ENCODE measurements at regions not wholly inside any gene's neighbourhood (a gene's known extent, or its start where the extent isn't known, plus 50 kb on each side); places are given as distances from the start of the nearest gene placed in this dataset.

DNA sequence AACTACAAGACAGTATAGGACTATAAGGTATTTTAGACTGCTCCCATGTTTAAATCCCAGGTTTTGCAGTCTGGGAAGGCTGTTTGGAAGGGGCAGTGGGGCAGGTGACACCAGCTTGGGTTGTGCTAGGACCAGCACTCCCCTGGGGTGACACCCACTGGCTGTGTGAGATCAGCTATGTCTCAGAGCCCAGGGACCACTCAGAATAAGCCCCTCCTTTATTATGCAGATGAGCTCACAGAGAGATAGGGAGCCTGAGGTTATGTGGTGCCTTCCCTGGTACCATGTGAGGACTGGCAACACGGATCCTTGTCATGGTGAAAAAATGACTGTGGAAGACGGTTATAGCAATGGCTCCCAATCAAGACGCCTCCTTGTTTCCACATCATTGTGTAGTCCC lies 71.0 kb downstream of the NENF start:
- no TSS peak for BruUV-seq (replicated peaks)
- Histone ChIP-seq H3K9ac (replicated peaks; ENCODE audit: extremely low read depth, insufficient read depth, low read length) (no peak overlapping the region), H3K9me1 (replicated peaks; ENCODE audit: control insufficient read depth, extremely low read depth, insufficient read depth, low read length) (no peaks in the 10 kb centered on the region), H4K20me1 (replicated peaks; ENCODE audit: control insufficient read depth, extremely low read depth, insufficient read depth, low read length) (no peaks in the 10 kb centered on the region), H3K4me3 (replicated peaks in 1 of 3; ENCODE audit: insufficient read depth in 1 of 3, low read depth in 1 of 3, low read length in 3 of 3) (no peak overlapping the region), H3K79me2 (ENCODE audit: control insufficient read depth, insufficient read depth, low read length) (no peaks in the 10 kb centered on the region), H3K27ac (ENCODE audit: insufficient read depth, low read depth, low read length) (no peak overlapping the region), H3K27me3 (ENCODE audit: control insufficient read depth in 2 of 2, insufficient read depth in 2 of 2, low read length in 2 of 2) (peaks cover 0 to 2% of the 10 kb centered on the region in 2 experiments), H3K4me2 (ENCODE audit: insufficient read depth, low read length) (no peak overlapping the region), H3K36me3 (ENCODE audit: control insufficient read depth in 2 of 2, extremely low read depth in 1 of 2, insufficient read depth in 2 of 2, low read length in 2 of 2) (no peaks in the 10 kb centered on the region), H3K9me3 (replicated peaks; ENCODE audit: control insufficient read depth, insufficient read depth, low read length) (no peaks in the 10 kb centered on the region), H2AFZ (ENCODE audit: low read depth, low read length) (no peak overlapping the region), H3K4me1 (ENCODE audit: control insufficient read depth, extremely low read depth, insufficient read depth, low read length) (no peaks in the 10 kb centered on the region)
- dilution Hi-C loops (cut with MboI; ENCODE audit: extremely low pct_ligation_motif_present, low sequenced_read_pairs) = no loop called here
- intact Hi-C loops (cut with micrococcal nuclease) = no loop called here
- ChIA-PET POLR2A (no interaction called here), CTCF (interaction anchor here (1.0 kb wide), 1 partner anchor 12 kb away, joined by 4 read pairs; no protein-coding TSS in a partner anchor)
- TF ChIP-seq GATA2 (IDR thresholded peaks at IDR 0.05; ENCODE audit: insufficient read depth, insufficient read length, low read depth, low read length) = no peak
- TF ChIP-seq, protein P1, sequence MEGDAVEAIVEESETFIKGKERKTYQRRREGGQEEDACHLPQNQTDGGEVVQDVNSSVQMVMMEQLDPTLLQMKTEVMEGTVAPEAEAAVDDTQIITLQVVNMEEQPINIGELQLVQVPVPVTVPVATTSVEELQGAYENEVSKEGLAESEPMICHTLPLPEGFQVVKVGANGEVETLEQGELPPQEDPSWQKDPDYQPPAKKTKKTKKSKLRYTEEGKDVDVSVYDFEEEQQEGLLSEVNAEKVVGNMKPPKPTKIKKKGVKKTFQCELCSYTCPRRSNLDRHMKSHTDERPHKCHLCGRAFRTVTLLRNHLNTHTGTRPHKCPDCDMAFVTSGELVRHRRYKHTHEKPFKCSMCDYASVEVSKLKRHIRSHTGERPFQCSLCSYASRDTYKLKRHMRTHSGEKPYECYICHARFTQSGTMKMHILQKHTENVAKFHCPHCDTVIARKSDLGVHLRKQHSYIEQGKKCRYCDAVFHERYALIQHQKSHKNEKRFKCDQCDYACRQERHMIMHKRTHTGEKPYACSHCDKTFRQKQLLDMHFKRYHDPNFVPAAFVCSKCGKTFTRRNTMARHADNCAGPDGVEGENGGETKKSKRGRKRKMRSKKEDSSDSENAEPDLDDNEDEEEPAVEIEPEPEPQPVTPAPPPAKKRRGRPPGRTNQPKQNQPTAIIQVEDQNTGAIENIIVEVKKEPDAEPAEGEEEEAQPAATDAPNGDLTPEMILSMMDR (IDR thresholded peaks at IDR 0.05; ENCODE audit: extremely low read depth in 1 of 2, insufficient read depth in 1 of 2, low read depth in 1 of 2, low read length in 2 of 2) = no peak
- no peak for TF ChIP-seq POLR2AphosphoS5 (IDR thresholded peaks at IDR 0.05; ENCODE audit: insufficient read depth, low read depth, low read length)
- TF ChIP-seq JUN (IDR thresholded peaks at IDR 0.05; ENCODE audit: borderline replicate concordance, insufficient read depth, insufficient read length, low read depth) = no peak
- no peak for TF ChIP-seq FOS (IDR thresholded peaks at IDR 0.05; ENCODE audit: borderline replicate concordance, insufficient read depth, low read length)
- TF ChIP-seq, protein P2, sequence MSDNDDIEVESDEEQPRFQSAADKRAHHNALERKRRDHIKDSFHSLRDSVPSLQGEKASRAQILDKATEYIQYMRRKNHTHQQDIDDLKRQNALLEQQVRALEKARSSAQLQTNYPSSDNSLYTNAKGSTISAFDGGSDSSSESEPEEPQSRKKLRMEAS (IDR thresholded peaks at IDR 0.05; ENCODE audit: insufficient read depth, insufficient read length) = no peak
- TF ChIP-seq EZH2 (IDR thresholded peaks at IDR 0.05; ENCODE audit: borderline replicate concordance, low read depth, low read length, severe bottlenecking) = no peak
- no peak for TF ChIP-seq MYC (IDR thresholded peaks at IDR 0.05; ENCODE audit: low read depth, low read length)
- TF ChIP-seq POLR2A (IDR thresholded peaks at IDR 0.05; ENCODE audit: low read depth, low read length) = no peak
- FAIRE-seq (no peak), DNase-seq (ENCODE audit: low read depth, low spot score) (no peak)

Data from endothelial cell of umbilical vein (primary cell).